GM23338 (cell line): ENCODE measurements at regions not wholly inside any gene's neighbourhood (a gene's known extent, or its start where the extent isn't known, plus 50 kb on each side); places are given as distances from the start of the nearest gene placed in this dataset.
"Not testable (repeated sequence)": the region's sequence is repeated elsewhere in the genome, so short reads cannot be mapped to it uniquely, and the experiment has no call there.

Experiments
- ATAC-seq: fragments of 200-7000 bp; cut with Tn5 transposase; 3 replicates; pipeline ENCODE4 v1.9.1; 2020
- DNase-seq: peaks from one replicate; pipeline ENCODE4 v3.0.0-alpha.2; 2015; ENCODE audit warnings: low spot score
- H2AFZ ChIP-seq: fragments of 200-600 bp; sonication (generic); 2 replicates; pipeline ENCODE4 v1.8.0; 2016; ENCODE audit warnings: antibody characterized with exemption, mild to moderate bottlenecking, moderate library complexity
- H3F3A ChIP-seq: fragments of 200-600 bp; sonication (generic); replicated peaks from 2 replicates; pipeline ENCODE4 v1.8.0; 2017; ENCODE audit warnings: antibody characterized with exemption, mixed run types, low read depth
- H3K27ac ChIP-seq: fragments of 200-600 bp; sonication (generic); 2 replicates; pipeline ENCODE4 v1.6.1; 2016; ENCODE audit warnings: low read depth
- H3K27me3 ChIP-seq: fragments of 200-600 bp; sonication (generic); 2 replicates; pipeline ENCODE4 v1.8.0; 2016; ENCODE audit warnings: mild to moderate bottlenecking, mixed run types, moderate library complexity; ENCODE audit not compliant: insufficient read depth
- H3K36me3 ChIP-seq: fragments of 200-600 bp; sonication (generic); 2 replicates; pipeline ENCODE4 v1.8.0; 2016; ENCODE audit warnings: mild to moderate bottlenecking; ENCODE audit not compliant: insufficient read depth
- H3K4me1 ChIP-seq: fragments of 200-600 bp; sonication (generic); 2 replicates; pipeline ENCODE4 v1.8.0; 2016; ENCODE audit warnings: mild to moderate bottlenecking, moderate library complexity; ENCODE audit not compliant: insufficient read depth
- H3K4me2 ChIP-seq: fragments of 200-600 bp; sonication (generic); 2 replicates; pipeline ENCODE4 v1.7.1; 2017; ENCODE audit warnings: mixed run types
- H3K4me3 ChIP-seq: fragments of 200-600 bp; sonication (generic); 2 replicates; pipeline ENCODE4 v1.6.1; 2016; ENCODE audit warnings: mixed run types
- H3K79me2 ChIP-seq: fragments of 200-600 bp; sonication (generic); replicated peaks from 2 replicates; pipeline ENCODE4 v1.8.0; 2017; ENCODE audit warnings: mild to moderate bottlenecking; ENCODE audit not compliant: insufficient read depth
- H3K9me2 ChIP-seq: fragments of 200-600 bp; sonication (generic); 2 replicates; pipeline ENCODE4 v1.8.0; 2017; ENCODE audit not compliant: insufficient read depth
- H4K20me1 ChIP-seq: fragments of 200-600 bp; sonication (generic); replicated peaks from 2 replicates; pipeline ENCODE4 v1.8.0; 2017; ENCODE audit warnings: mild to moderate bottlenecking; ENCODE audit not compliant: insufficient read depth
- H3K27ac Mint-ChIP-seq: 2 replicates; pipeline ENCODE4 v1.8.0; 2020; ENCODE audit warnings: inconsistent platforms, mild to moderate bottlenecking, moderate library complexity, mixed read lengths
- H3K27me3 Mint-ChIP-seq: 3 replicates; pipeline ENCODE4 v1.8.0; 2022; ENCODE audit warnings: low read depth, mild to moderate bottlenecking, moderate library complexity, mixed read lengths, inconsistent platforms; ENCODE audit not compliant: insufficient read depth, poor library complexity
- H3K36me3 Mint-ChIP-seq: 3 replicates; pipeline ENCODE4 v1.8.0; 2021; ENCODE audit warnings: low read depth, mild to moderate bottlenecking, inconsistent platforms, moderate library complexity, mixed read lengths
- H3K4me1 Mint-ChIP-seq: 3 replicates; pipeline ENCODE4 v1.8.0; 2020; ENCODE audit warnings: mild to moderate bottlenecking, inconsistent platforms, mixed read lengths
- H3K4me3 Mint-ChIP-seq: 3 replicates; pipeline ENCODE4 v1.8.0; 2021; ENCODE audit warnings: moderate library complexity, mild to moderate bottlenecking, inconsistent platforms, mixed read lengths
- H3K9me3 Mint-ChIP-seq: 3 replicates; pipeline ENCODE4 v1.8.0; 2020; ENCODE audit warnings: moderate library complexity, mild to moderate bottlenecking, inconsistent platforms, mixed read lengths

DNA sequence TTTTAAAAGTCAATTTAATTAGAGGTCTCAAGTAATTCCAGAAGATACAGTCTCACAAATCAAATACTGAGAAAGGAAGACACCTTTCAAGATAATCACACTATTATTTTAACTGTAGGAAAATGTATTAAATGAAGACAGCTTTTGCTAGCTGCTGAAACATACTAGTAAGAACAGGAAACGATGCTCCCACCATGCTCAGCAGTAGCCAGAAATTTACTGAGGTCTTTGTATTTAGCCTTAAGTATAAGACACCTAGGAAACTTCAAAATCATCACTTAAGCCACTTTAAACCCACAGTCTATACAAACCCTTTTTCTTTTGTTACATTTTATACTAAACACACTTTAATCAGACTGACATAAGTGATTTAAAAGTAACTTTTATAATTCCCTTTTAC lies 72.7 kb upstream of the NPIPB12 start:
- DNase-seq, ATAC-seq, H3K27ac Mint-ChIP-seq, H2AFZ ChIP-seq, H3K36me3 ChIP-seq, H3K27me3 Mint-ChIP-seq, H3K9me2 ChIP-seq, H3K4me1 Mint-ChIP-seq, H3K4me3 Mint-ChIP-seq, H3K27ac ChIP-seq, H3K4me3 ChIP-seq, H3K4me1 ChIP-seq, H3K27me3 ChIP-seq, H3K4me2 ChIP-seq, H3K9me3 Mint-ChIP-seq, H3F3A ChIP-seq: not testable (repeated sequence)
- H3K36me3 Mint-ChIP-seq = peaks cover 14% of the 10 kb centered on the region
- H3K79me2 ChIP-seq = peaks cover 96% of the 10 kb centered on the region
- peaks cover 31% of the 10 kb centered on the region; the same call in 1 of the 2 replicates for H4K20me1 ChIP-seq

DNA sequence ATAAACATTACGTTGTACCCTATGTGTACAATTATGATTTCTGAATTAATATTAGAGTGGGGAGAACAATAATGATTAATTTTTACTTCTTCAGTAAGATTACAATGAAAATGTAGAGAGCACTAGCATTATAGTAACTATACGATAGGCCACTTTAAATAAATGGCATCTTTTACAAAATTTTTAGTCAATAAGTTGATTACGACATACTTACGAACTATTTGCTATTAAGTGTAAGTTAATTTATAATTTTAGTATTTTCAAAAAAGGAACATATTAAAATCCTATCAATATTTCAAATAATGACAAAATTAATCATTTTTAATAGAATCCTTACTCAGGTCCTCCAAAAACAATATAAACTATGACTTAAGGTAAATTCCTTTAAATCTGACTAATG lies 75.6 kb upstream of the NPIPB12 start:
- H3K27ac ChIP-seq, H3K9me3 Mint-ChIP-seq, H3F3A ChIP-seq, H3K4me3 Mint-ChIP-seq, H3K4me2 ChIP-seq, H3K27me3 ChIP-seq, ATAC-seq, H3K4me3 ChIP-seq, DNase-seq, H3K27ac Mint-ChIP-seq, H3K4me1 ChIP-seq, H3K27me3 Mint-ChIP-seq, H2AFZ ChIP-seq, H3K36me3 ChIP-seq, H3K4me1 Mint-ChIP-seq, H3K36me3 Mint-ChIP-seq, H3K9me2 ChIP-seq: not testable (repeated sequence)
- Histone ChIP-seq H4K20me1 (peaks cover 30% of the 10 kb centered on the region), H3K79me2 (peaks cover 95% of the 10 kb centered on the region)

DNA sequence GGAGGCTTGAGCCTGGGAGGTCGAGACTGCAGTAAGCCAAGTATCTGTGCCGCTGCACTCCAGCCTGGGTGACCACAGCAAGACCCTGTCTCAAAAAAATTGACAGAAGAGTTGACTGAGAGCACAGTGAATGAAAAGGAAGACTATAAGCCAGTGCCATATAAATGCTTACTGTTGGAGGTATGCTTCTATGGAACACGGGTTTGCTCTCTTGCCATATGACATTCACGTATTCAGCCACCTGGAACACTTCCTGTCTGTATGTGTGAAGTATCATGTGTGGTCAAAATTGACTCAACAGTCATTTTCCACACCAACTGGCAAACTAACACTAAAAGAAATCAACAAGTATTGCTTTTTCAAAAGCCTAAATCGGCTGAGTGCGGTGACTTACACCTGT lies 71.1 kb upstream of the SPN start:
- H3K4me2 ChIP-seq, H3K27ac ChIP-seq, H3K27ac Mint-ChIP-seq, H3K4me1 Mint-ChIP-seq, H2AFZ ChIP-seq, H3K4me3 ChIP-seq, H3K27me3 ChIP-seq, ATAC-seq, H3K9me2 ChIP-seq, H3K27me3 Mint-ChIP-seq, H3K4me1 ChIP-seq, H3K36me3 Mint-ChIP-seq, H3K4me3 Mint-ChIP-seq, H3K9me3 Mint-ChIP-seq, H3F3A ChIP-seq, H3K36me3 ChIP-seq, DNase-seq: not testable (repeated sequence)
- Histone ChIP-seq H4K20me1 (peaks cover 21% of the 10 kb centered on the region), H3K79me2 (peaks cover 81% of the 10 kb centered on the region)

DNA sequence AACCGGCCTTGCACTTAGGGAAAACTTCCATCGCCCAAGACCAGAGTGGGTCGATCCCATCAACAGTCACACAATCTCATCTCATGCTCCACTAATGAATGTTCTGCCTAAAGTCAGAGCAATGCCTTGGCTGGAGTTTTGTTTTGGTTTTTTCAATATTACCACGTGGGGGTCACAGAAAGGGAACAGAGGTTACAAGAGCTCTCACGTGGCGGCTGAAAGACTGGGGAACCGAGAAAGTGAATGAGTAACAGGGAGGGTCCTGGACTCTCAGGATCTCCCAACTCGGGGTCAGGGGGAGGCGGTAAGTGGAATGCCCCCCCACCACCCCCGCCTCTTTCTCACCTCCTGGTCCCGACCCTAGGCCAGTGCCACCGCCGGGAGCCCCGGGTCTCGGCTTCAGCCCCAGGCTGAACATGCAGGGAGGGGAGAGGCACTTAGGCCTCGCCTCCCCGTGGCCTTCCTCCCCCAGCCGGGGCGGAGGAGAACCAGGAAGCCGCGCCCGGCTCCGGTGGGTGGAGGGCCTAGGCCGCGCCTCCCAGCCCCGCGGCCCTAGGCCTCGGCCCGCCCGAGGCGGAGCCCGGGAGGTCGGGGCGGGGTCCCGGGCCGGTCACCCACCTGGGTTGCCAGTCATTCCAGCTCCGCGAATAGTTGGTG lies 68.7 kb upstream of the SPN start:
- H2AFZ ChIP-seq, H3K4me1 ChIP-seq, H3K36me3 ChIP-seq, H3K27me3 ChIP-seq, H3K9me2 ChIP-seq, H3F3A ChIP-seq, H3K9me3 Mint-ChIP-seq, H3K27me3 Mint-ChIP-seq, H3K4me1 Mint-ChIP-seq, DNase-seq, H3K36me3 Mint-ChIP-seq: not testable (repeated sequence)
- peaks cover 59% of the 10 kb centered on the region for H3K79me2 ChIP-seq
- ATAC-seq = peak; percentile 73
- peak overlapping the region; percentile 75 for H3K4me2 ChIP-seq
- H3K4me3 ChIP-seq = peak overlapping the region; percentile 63
- Mint-ChIP-seq H3K27ac (peak overlapping the region; percentile 90), H3K4me3 (peak overlapping the region; percentile 89)
- peak overlapping the region; percentile 78; the same call in 1 of the 2 replicates for H3K27ac ChIP-seq
- peaks cover 17% of the 10 kb centered on the region for H4K20me1 ChIP-seq
